ENCODE measurements at regions not wholly inside any gene's neighbourhood (a gene's known extent, or its start where the extent isn't known, plus 50 kb on each side); places are given as distances from the start of the nearest gene placed in this dataset.
"Not testable (repeated sequence)": the region's sequence is repeated elsewhere in the genome, so short reads cannot be mapped to it uniquely, and the experiment has no call there.

GRCh38 chr14:45766247-45766646 lies 513.2 kb upstream of the MIS18BP1 start:
- H3K27me3 ChIP-seq, result no peaks in the 10 kb centered on the region
- intact Hi-C loops (cut with DNase I; ENCODE audit: low total_unique reads), result no loop called here
- 88 to 95% (median 89%) methylated on average over 2 of the region's 2 CpGs for WGBS, 5 donors

GRCh38 chr14:45757655-45758054 lies 504.7 kb upstream of the MIS18BP1 start:
- Histone ChIP-seq H3K4me1 (no peaks in the 10 kb centered on the region), H3K27me3 (no peaks in the 10 kb centered on the region), H3K4me3 (no peak overlapping the region), H3K36me3 (no peaks in the 10 kb centered on the region), H3K27ac (no peak overlapping the region), H3K9me3 (peaks cover 3 to 27% (median 10%) of the 10 kb centered on the region in 4 donors)
- DNase-seq, result no peak
- intact Hi-C loops (cut with DNase I; ENCODE audit: low total_unique reads), result no loop called here
- TF ChIP-seq POLR2AphosphoS5 (IDR thresholded peaks at IDR 0.05) (no peak), EP300 (IDR thresholded peaks at IDR 0.05) (no peak), CTCF (IDR thresholded peaks at IDR 0.05) (no peak), POLR2A (IDR thresholded peaks at IDR 0.05) (no peak)
- WGBS, 5 donors, result 68 to 78% (median 74%) methylated on average over 4 of the region's 4 CpGs

More at GRCh38 chr14:45766247-45766646, 513.2 kb upstream of the MIS18BP1 start:
- Histone ChIP-seq H3K4me1 (no peaks in the 10 kb centered on the region), H3K36me3 (no peaks in the 10 kb centered on the region), H3K4me3 (no peak overlapping the region), H3K27ac (no peak overlapping the region), H3K9me3 (no peaks in the 10 kb centered on the region)
- TF ChIP-seq CTCF (IDR thresholded peaks at IDR 0.05) (no peak), POLR2A (IDR thresholded peaks at IDR 0.05) (no peak), POLR2AphosphoS5 (IDR thresholded peaks at IDR 0.05) (no peak), EP300 (IDR thresholded peaks at IDR 0.05) (no peak)
- DNase-seq, result no peak

GRCh38 chr14:45756412-45756811 lies 503.4 kb upstream of the MIS18BP1 start:
- H3K4me3 ChIP-seq; H3K4me1 ChIP-seq; DNase-seq; H3K27ac ChIP-seq; H3K27me3 ChIP-seq; H3K36me3 ChIP-seq; intact Hi-C loops (cut with DNase I; ENCODE audit: low total_unique reads): not testable (repeated sequence)
- 91 to 95% (median 94%) methylated on average over 2 of the region's 2 CpGs for WGBS, 5 donors
- H3K9me3 ChIP-seq, result peaks cover 3 to 27% (median 10%) of the 10 kb centered on the region in 4 donors

GRCh38 chr14:45743884-45744283 lies 490.9 kb upstream of the MIS18BP1 start:
- Histone ChIP-seq H3K27me3 (no peaks in the 10 kb centered on the region), H3K4me1 (no peaks in the 10 kb centered on the region), H3K9me3 (no peaks in the 10 kb centered on the region), H3K27ac (no peak overlapping the region), H3K36me3 (no peaks in the 10 kb centered on the region), H3K4me3 (no peak overlapping the region)
- TF ChIP-seq POLR2A (IDR thresholded peaks at IDR 0.05) (no peak), CTCF (IDR thresholded peaks at IDR 0.05) (no peak), EP300 (IDR thresholded peaks at IDR 0.05) (no peak), POLR2AphosphoS5 (IDR thresholded peaks at IDR 0.05) (no peak)
- intact Hi-C loops (cut with DNase I; ENCODE audit: low total_unique reads), result no loop called here
- whole genome bisulfite sequencing, 5 donors, result 67 to 85% (median 79%) methylated on average over 5 of the region's 5 CpGs
- DNase-seq, result no peak

- Histone ChIP-seq H3K4me1 (no peaks in the 10 kb centered on the region), H3K27me3 (no peaks in the 10 kb centered on the region), H3K9me3 (no peaks in the 10 kb centered on the region), H3K4me3 (no peak overlapping the region), H3K36me3 (no peaks in the 10 kb centered on the region), H3K27ac (no peak overlapping the region)
- TF ChIP-seq POLR2A (IDR thresholded peaks at IDR 0.05) (no peak), POLR2AphosphoS5 (IDR thresholded peaks at IDR 0.05) (no peak), EP300 (IDR thresholded peaks at IDR 0.05) (no peak), CTCF (IDR thresholded peaks at IDR 0.05) (no peak)
- DNase-seq, result no peak
- intact Hi-C loops (cut with DNase I; ENCODE audit: low total_unique reads), result no loop called here
These were observed 489.2 kb upstream of the MIS18BP1 start for GRCh38 chr14:45742187-45742586.
